ENCODE measurements at regions not wholly inside any gene's neighbourhood (a gene's known extent, or its start where the extent isn't known, plus 50 kb on each side); places are given as distances from the start of the nearest gene placed in this dataset.
"Not testable (repeated sequence)": the region's sequence is repeated elsewhere in the genome, so short reads cannot be mapped to it uniquely, and the experiment has no call there.

GRCh38 chr2:53114991-53115390 is 652.6 kb upstream of the CHAC2 start:
- no peak for DNase-seq
- TF ChIP-seq, protein P1, sequence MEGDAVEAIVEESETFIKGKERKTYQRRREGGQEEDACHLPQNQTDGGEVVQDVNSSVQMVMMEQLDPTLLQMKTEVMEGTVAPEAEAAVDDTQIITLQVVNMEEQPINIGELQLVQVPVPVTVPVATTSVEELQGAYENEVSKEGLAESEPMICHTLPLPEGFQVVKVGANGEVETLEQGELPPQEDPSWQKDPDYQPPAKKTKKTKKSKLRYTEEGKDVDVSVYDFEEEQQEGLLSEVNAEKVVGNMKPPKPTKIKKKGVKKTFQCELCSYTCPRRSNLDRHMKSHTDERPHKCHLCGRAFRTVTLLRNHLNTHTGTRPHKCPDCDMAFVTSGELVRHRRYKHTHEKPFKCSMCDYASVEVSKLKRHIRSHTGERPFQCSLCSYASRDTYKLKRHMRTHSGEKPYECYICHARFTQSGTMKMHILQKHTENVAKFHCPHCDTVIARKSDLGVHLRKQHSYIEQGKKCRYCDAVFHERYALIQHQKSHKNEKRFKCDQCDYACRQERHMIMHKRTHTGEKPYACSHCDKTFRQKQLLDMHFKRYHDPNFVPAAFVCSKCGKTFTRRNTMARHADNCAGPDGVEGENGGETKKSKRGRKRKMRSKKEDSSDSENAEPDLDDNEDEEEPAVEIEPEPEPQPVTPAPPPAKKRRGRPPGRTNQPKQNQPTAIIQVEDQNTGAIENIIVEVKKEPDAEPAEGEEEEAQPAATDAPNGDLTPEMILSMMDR (IDR thresholded peaks at IDR 0.05): no peak
- no peak for ATAC-seq
- Histone ChIP-seq H3K4me3 (no peak overlapping the region), H3K27me3 (ENCODE audit: insufficient read depth in 3 of 3, low read length in 2 of 3) (no peaks in the 10 kb centered on the region), H3K36me3 (ENCODE audit: insufficient read depth in 1 of 2, low read depth in 1 of 2) (no peaks in the 10 kb centered on the region), H3K9me3 (no peaks in the 10 kb centered on the region), H3K4me1 (no peaks in the 10 kb centered on the region), H3K27ac (no peak overlapping the region)
- intact Hi-C loops (cut with DNase I): no loop called here
- 80 to 84% (median 84%) methylated on average over 1 of the region's 1 CpG for WGBS, 3 donors

- intact Hi-C loops (cut with DNase I): no loop called here
- no peaks in the 10 kb centered on the region for H3K9me3 ChIP-seq
- no peaks in the 10 kb centered on the region for H3K27me3 ChIP-seq (ENCODE audit: insufficient read depth in 3 of 3, low read length in 2 of 3)
- no peak overlapping the region for H3K4me3 ChIP-seq
- no peaks in the 10 kb centered on the region for H3K4me1 ChIP-seq
- DNase-seq (no peak), ATAC-seq (no peak)
- 73 to 76% (median 74%) methylated on average over 2 of the region's 2 CpGs for WGBS, 3 donors
- no peak overlapping the region for H3K27ac ChIP-seq
- TF ChIP-seq, protein P1 (IDR thresholded peaks at IDR 0.05): no peak
- H3K36me3 ChIP-seq (ENCODE audit: insufficient read depth in 1 of 2, low read depth in 1 of 2): no peaks in the 10 kb centered on the region
Observed at GRCh38 chr2:53114582-53114981, 653.0 kb upstream of the CHAC2 start.

- H3K9me3 ChIP-seq; H3K36me3 ChIP-seq (ENCODE audit: insufficient read depth in 1 of 2, low read depth in 1 of 2); H3K4me1 ChIP-seq; DNase-seq; H3K4me3 ChIP-seq; H3K27ac ChIP-seq; H3K27me3 ChIP-seq (ENCODE audit: insufficient read depth in 3 of 3, low read length in 2 of 3); ATAC-seq; intact Hi-C loops (cut with DNase I): not testable (repeated sequence)
- WGBS, 3 donors: 58 to 68% (median 63%) methylated on average over 8 to 9 of the region's 9 CpGs
Observed at GRCh38 chr2:53112408-53112807, 655.2 kb upstream of the CHAC2 start.

DNA sequence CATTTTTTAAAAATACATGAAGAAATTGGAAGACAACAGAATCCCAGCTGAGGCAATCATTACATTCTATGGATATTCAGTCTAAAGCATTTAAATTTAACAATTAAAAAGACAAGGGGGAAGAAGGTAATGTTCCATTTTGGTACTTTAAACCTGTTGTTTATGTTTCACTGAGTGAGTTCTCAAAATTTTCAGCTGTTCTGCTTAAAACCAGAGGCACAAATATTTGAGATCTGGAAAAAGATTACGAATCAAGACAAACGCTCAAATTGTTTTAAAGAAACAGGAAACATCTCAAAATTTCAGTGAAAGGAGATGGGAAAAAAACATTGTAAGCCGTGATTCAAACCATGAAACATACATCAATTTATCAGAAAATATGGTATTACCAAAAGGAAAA is 656.2 kb upstream of the CHAC2 start:
- 52 to 58% (median 55%) methylated on average over 3 of the region's 3 CpGs for WGBS, 3 donors
- Histone ChIP-seq H3K36me3 (ENCODE audit: insufficient read depth in 1 of 2, low read depth in 1 of 2) (no peaks in the 10 kb centered on the region), H3K9me3 (no peaks in the 10 kb centered on the region), H3K4me3 (no peak overlapping the region), H3K27me3 (ENCODE audit: insufficient read depth in 3 of 3, low read length in 2 of 3) (no peaks in the 10 kb centered on the region), H3K4me1 (no peaks in the 10 kb centered on the region), H3K27ac (no peak overlapping the region)
- DNase-seq (no peak), ATAC-seq (no peak)
- TF ChIP-seq, protein P1 (IDR thresholded peaks at IDR 0.05): no peak
- intact Hi-C loops (cut with DNase I): no loop called here

GRCh38 chr2:53111004-53111403 is 656.6 kb upstream of the CHAC2 start:
- DNase-seq: no peak
- Histone ChIP-seq H3K9me3 (no peaks in the 10 kb centered on the region), H3K4me3 (no peak overlapping the region), H3K36me3 (ENCODE audit: insufficient read depth in 1 of 2, low read depth in 1 of 2) (no peaks in the 10 kb centered on the region), H3K27ac (no peak overlapping the region), H3K27me3 (ENCODE audit: insufficient read depth in 3 of 3, low read length in 2 of 3) (no peaks in the 10 kb centered on the region), H3K4me1 (no peaks in the 10 kb centered on the region)
- TF ChIP-seq, protein P1 (IDR thresholded peaks at IDR 0.05): no peak
- no peak for ATAC-seq
- intact Hi-C loops (cut with DNase I): no loop called here
- WGBS, 3 donors: 41 to 54% (median 46%) methylated on average over 1 of the region's 1 CpG

Data from psoas muscle (tissue), 7 donors.